HEK293 (cell line): ENCODE measurements at regions not wholly inside any gene's neighbourhood (a gene's known extent, or its start where the extent isn't known, plus 50 kb on each side); places are given as distances from the start of the nearest gene placed in this dataset.

Source experiments
- AEBP2 ChIP-seq: fragments of 450-650 bp; formaldehyde crosslinking; IDR thresholded peaks from 2 replicates; pipeline ENCODE4 v1.5.1; 2016; ENCODE audit warnings: missing biosample characterization, missing genetic modification characterization, borderline replicate concordance
- INSM2 ChIP-seq: fragments of 450-650 bp; formaldehyde crosslinking; IDR thresholded peaks from 2 replicates; pipeline ENCODE4 v1.5.1; 2016; ENCODE audit warnings: missing biosample characterization, missing genetic modification characterization
- MEIS1 ChIP-seq: sonication (generic); formaldehyde crosslinking; IDR thresholded peaks from 2 replicates; pipeline ENCODE4 v1.8.1; 2022; ENCODE audit warnings: missing genetic modification reagents, mild to moderate bottlenecking, borderline replicate concordance
- PRDM2 ChIP-seq: fragments of 450-650 bp; formaldehyde crosslinking; IDR thresholded peaks from 2 replicates; pipeline ENCODE4 v1.5.1; 2016; ENCODE audit warnings: missing biosample characterization, missing genetic modification characterization, borderline replicate concordance
- SCRT2 ChIP-seq: fragments of 450-650 bp; formaldehyde crosslinking; IDR thresholded peaks from 2 replicates; pipeline ENCODE4 v1.5.1; 2016; ENCODE audit warnings: missing biosample characterization, missing genetic modification characterization
- ZNF175 ChIP-seq: fragments of 450-650 bp; formaldehyde crosslinking; IDR thresholded peaks from 2 replicates; pipeline ENCODE4 v1.5.1; 2016; ENCODE audit warnings: missing biosample characterization, missing genetic modification characterization
- ZNF202 ChIP-seq: fragments of 450-650 bp; formaldehyde crosslinking; IDR thresholded peaks from 2 replicates; pipeline ENCODE4 v1.5.1; 2016; ENCODE audit warnings: missing biosample characterization, missing genetic modification characterization, borderline replicate concordance
- ZNF280D ChIP-seq: fragments of 450-650 bp; formaldehyde crosslinking; IDR thresholded peaks from 2 replicates; pipeline ENCODE4 v1.5.1; 2016; ENCODE audit warnings: missing biosample characterization, missing genetic modification characterization
- ZNF341 ChIP-seq: fragments of 450-650 bp; formaldehyde crosslinking; IDR thresholded peaks from 2 replicates; pipeline ENCODE4; 2016; ENCODE audit warnings: low read depth, missing biosample characterization, missing genetic modification characterization
- ZNF530 ChIP-seq: fragments of 450-650 bp; formaldehyde crosslinking; IDR thresholded peaks from 2 replicates; pipeline ENCODE4 v1.5.1; 2016; ENCODE audit warnings: low read depth, missing biosample characterization, missing genetic modification characterization
- ZNF549 ChIP-seq: fragments of 450-650 bp; IDR thresholded peaks from 2 replicates; pipeline ENCODE4 v1.5.1; 2018; ENCODE audit warnings: missing biosample characterization, missing genetic modification characterization, mild to moderate bottlenecking, inconsistent platforms, moderate library complexity
- ZNF560 ChIP-seq: fragments of 450-650 bp; formaldehyde crosslinking; IDR thresholded peaks from 2 replicates; pipeline ENCODE4 v1.5.1; 2017; ENCODE audit warnings: missing biosample characterization, missing genetic modification characterization, borderline replicate concordance
- ZNF692 ChIP-seq: fragments of 450-650 bp; formaldehyde crosslinking; IDR thresholded peaks from 2 replicates; pipeline ENCODE4 v1.5.1; 2016; ENCODE audit warnings: missing biosample characterization, missing genetic modification characterization
- TF ChIP-seq, protein P1 (sequence below): fragments of 450-650 bp; formaldehyde crosslinking; IDR thresholded peaks from 2 replicates; pipeline ENCODE4 v1.5.1; 2016; ENCODE audit warnings: missing biosample characterization, missing genetic modification characterization, borderline replicate concordance

GRCh38 chrX:1140236-1140681, 72.2 kb downstream of the CRLF2 start (continued):
- no peak for TF ChIP-seq PRDM2 (tag by site-specific recombination)
- no peak for TF ChIP-seq ZNF280D
- no peak for TF ChIP-seq AEBP2 (tag by site-specific recombination)
- no peak for TF ChIP-seq ZNF549 (tag by site-specific recombination)
- TF ChIP-seq ZNF202 (tag by site-specific recombination), result no peak
- no peak for TF ChIP-seq SCRT2 (tag by site-specific recombination)
- no peak for TF ChIP-seq ZNF560 (tag by site-specific recombination)
- no peak; the same call in 1 of the 2 replicates for TF ChIP-seq INSM2
- TF ChIP-seq, protein P1, sequence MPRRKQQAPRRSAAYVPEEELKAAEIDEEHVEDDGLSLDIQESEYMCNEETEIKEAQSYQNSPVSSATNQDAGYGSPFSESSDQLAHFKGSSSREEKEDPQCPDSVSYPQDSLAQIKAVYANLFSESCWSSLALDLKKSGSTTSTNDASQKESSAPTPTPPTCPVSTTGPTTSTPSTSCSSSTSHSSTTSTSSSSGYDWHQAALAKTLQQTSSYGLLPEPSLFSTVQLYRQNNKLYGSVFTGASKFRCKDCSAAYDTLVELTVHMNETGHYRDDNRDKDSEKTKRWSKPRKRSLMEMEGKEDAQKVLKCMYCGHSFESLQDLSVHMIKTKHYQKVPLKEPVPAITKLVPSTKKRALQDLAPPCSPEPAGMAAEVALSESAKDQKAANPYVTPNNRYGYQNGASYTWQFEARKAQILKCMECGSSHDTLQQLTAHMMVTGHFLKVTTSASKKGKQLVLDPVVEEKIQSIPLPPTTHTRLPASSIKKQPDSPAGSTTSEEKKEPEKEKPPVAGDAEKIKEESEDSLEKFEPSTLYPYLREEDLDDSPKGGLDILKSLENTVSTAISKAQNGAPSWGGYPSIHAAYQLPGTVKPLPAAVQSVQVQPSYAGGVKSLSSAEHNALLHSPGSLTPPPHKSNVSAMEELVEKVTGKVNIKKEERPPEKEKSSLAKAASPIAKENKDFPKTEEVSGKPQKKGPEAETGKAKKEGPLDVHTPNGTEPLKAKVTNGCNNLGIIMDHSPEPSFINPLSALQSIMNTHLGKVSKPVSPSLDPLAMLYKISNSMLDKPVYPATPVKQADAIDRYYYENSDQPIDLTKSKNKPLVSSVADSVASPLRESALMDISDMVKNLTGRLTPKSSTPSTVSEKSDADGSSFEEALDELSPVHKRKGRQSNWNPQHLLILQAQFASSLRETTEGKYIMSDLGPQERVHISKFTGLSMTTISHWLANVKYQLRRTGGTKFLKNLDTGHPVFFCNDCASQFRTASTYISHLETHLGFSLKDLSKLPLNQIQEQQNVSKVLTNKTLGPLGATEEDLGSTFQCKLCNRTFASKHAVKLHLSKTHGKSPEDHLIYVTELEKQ (tag by site-specific recombination), result peak; percentile 74; the same call in 1 of the 2 replicates
- no peak for TF ChIP-seq ZNF175 (tag by site-specific recombination)
- no peak for TF ChIP-seq ZNF530
- TF ChIP-seq ZNF341, result no peak
- no peak for TF ChIP-seq ZNF692 (tag by site-specific recombination)
- TF ChIP-seq MEIS1 (CRISPR knock-in tag), result no peak
